ENCODE measurements at regions not wholly inside any gene's neighbourhood (a gene's known extent, or its start where the extent isn't known, plus 50 kb on each side); places are given as distances from the start of the nearest gene placed in this dataset.

- TF ChIP-seq NRF1 (conservative IDR thresholded peaks at IDR 0.05 in 1 of 2, IDR thresholded peaks at IDR 0.05 in 1 of 2) (no peak), SMARCE1 (IDR thresholded peaks at IDR 0.05) (no peak), ZNF239 (CRISPR knock-in tag; IDR thresholded peaks at IDR 0.05) (no peak), TAF7 (tag; IDR thresholded peaks at IDR 0.05) (no peak), ZNF436 (CRISPR knock-in tag; IDR thresholded peaks at IDR 0.05) (no peak), ZEB2 (IDR thresholded peaks at IDR 0.05) (no peak), HCFC1 (IDR thresholded peaks at IDR 0.05; ENCODE audit: low read depth, low read length) (no peak)
- no peak for ATAC-seq
- Histone ChIP-seq H4K20me1 (replicated peaks; ENCODE audit: control insufficient read depth, insufficient read depth, low read length) (no peaks in the 10 kb centered on the region), H2AFZ (ENCODE audit: low read depth, low read length) (no peak overlapping the region), H3K9me1 (ENCODE audit: control insufficient read depth, insufficient read depth, low read length) (no peaks in the 10 kb centered on the region), H3K27ac (ENCODE audit: extremely low read depth, low read depth, low read length) (no peak overlapping the region), H3K4me3 (no peak overlapping the region), H3K27me3 (ENCODE audit: control insufficient read depth in 2 of 2, insufficient read depth in 2 of 2, low read length in 2 of 2) (no peaks in the 10 kb centered on the region), H3K9me3 (replicated peaks; ENCODE audit: control insufficient read depth, insufficient read depth, low read depth, low read length) (no peaks in the 10 kb centered on the region), H3K9ac (ENCODE audit: insufficient read depth in 1 of 2, low read depth in 2 of 2, low read length in 2 of 2) (no peak overlapping the region), H3K79me2 (ENCODE audit: control insufficient read depth, insufficient read depth, low read length) (no peaks in the 10 kb centered on the region), H3K36me3 (ENCODE audit: control insufficient read depth, insufficient read depth, low read length) (no peaks in the 10 kb centered on the region), H3K4me1 (replicated peaks in 1 of 2; ENCODE audit: control insufficient read depth in 2 of 2, insufficient read depth in 2 of 2, low read length in 2 of 2) (no peaks in the 10 kb centered on the region), H3K4me2 (ENCODE audit: insufficient read depth, low read length) (no peak overlapping the region)
- in situ Hi-C loops (cut with MboI): no loop called here
- no TSS peak for BruUV-seq (replicated peaks)
- intact Hi-C loops (cut with micrococcal nuclease): no loop called here
- ChIA-PET CTCF (ENCODE audit: low intra/inter-chr PET ratio) (no interaction called here), POLR2A (no interaction called here)
- no peak for FAIRE-seq
- no peak for DNase-seq (ENCODE audit: extremely low read depth in 1 of 4, low spot score in 3 of 4)
Observed at GRCh38 chr11:92387859-92388258, 163.2 kb downstream of the FAT3 start.

GRCh38 chr11:92388380-92388779, 163.8 kb downstream of the FAT3 start:
- no peak overlapping the region for H3K4me3 ChIP-seq
- no TSS peak for BruUV-seq (replicated peaks)
- no peaks in the 10 kb centered on the region for H3K9me1 ChIP-seq (ENCODE audit: control insufficient read depth, insufficient read depth, low read length)
- H4K20me1 ChIP-seq (replicated peaks; ENCODE audit: control insufficient read depth, insufficient read depth, low read length): no peaks in the 10 kb centered on the region
- TF ChIP-seq HMG20B (CRISPR knock-in tag; IDR thresholded peaks at IDR 0.05) (no peak), THAP12 (CRISPR knock-in tag; IDR thresholded peaks at IDR 0.05) (no peak), TOE1 (IDR thresholded peaks at IDR 0.05; ENCODE audit: borderline replicate concordance) (no peak), TOE1 (CRISPR knock-in tag; IDR thresholded peaks at IDR 0.05; ENCODE audit: borderline replicate concordance, low read depth) (no peak), HDAC6 (IDR thresholded peaks at IDR 0.05; ENCODE audit: low read depth, low read length) (no peak)
- ChIA-PET CTCF (ENCODE audit: low intra/inter-chr PET ratio) (no interaction called here), POLR2A (no interaction called here)
- no peak overlapping the region for H3K27ac ChIP-seq (ENCODE audit: extremely low read depth, low read depth, low read length)
- no peak overlapping the region for H3K9ac ChIP-seq (ENCODE audit: insufficient read depth in 1 of 2, low read depth in 2 of 2, low read length in 2 of 2)
- no peaks in the 10 kb centered on the region for H3K9me3 ChIP-seq (replicated peaks; ENCODE audit: control insufficient read depth, insufficient read depth, low read depth, low read length)
- peak in 2 of 4 experiments; percentile 24 to 27 for DNase-seq (ENCODE audit: extremely low read depth in 1 of 4, low spot score in 3 of 4)
- FAIRE-seq: no peak
- in situ Hi-C loops (cut with MboI): no loop called here
- intact Hi-C loops (cut with micrococcal nuclease): no loop called here
- WGBS (ENCODE audit: insufficient coverage, low coverage, missing lambda C conversion rate): 0% methylated on average over 1 of the region's 1 CpG
- H3K79me2 ChIP-seq (ENCODE audit: control insufficient read depth, insufficient read depth, low read length): no peaks in the 10 kb centered on the region
- H2AFZ ChIP-seq (ENCODE audit: low read depth, low read length): no peak overlapping the region
- no peaks in the 10 kb centered on the region for H3K4me1 ChIP-seq (replicated peaks in 1 of 2; ENCODE audit: control insufficient read depth in 2 of 2, insufficient read depth in 2 of 2, low read length in 2 of 2)
- no peaks in the 10 kb centered on the region for H3K27me3 ChIP-seq (ENCODE audit: control insufficient read depth in 2 of 2, insufficient read depth in 2 of 2, low read length in 2 of 2)
- no peak for ATAC-seq
- no peaks in the 10 kb centered on the region for H3K36me3 ChIP-seq (ENCODE audit: control insufficient read depth, insufficient read depth, low read length)
- no peak overlapping the region for H3K4me2 ChIP-seq (ENCODE audit: insufficient read depth, low read length)

Measured in K562 (cell line).